Left ventricle myocardium inferior (tissue), 1 donor: ENCODE measurements at regions not wholly inside any gene's neighbourhood (a gene's known extent, or its start where the extent isn't known, plus 50 kb on each side); places are given as distances from the start of the nearest gene placed in this dataset.

ENCODE experiments used
- DNase-seq: peaks from one replicate; pipeline ENCODE4 v3.0.0-alpha.2; 2020
- H3K27ac ChIP-seq: fragments of 200-600 bp; replicated peaks from 2 replicates; pipeline ENCODE4 v1.8.0; 2021
- H3K27me3 ChIP-seq: fragments of 200-600 bp; 2 replicates; pipeline ENCODE4 v1.8.0; 2021; ENCODE audit warnings: low read depth
- H3K36me3 ChIP-seq: fragments of 200-600 bp; 2 replicates; pipeline ENCODE4 v1.8.0; 2021
- H3K4me1 ChIP-seq: fragments of 200-600 bp; 2 replicates; pipeline ENCODE4 v1.8.0; 2021
- H3K4me3 ChIP-seq: fragments of 200-600 bp; 2 replicates; pipeline ENCODE4 v1.8.0; 2021; ENCODE audit warnings: mild to moderate bottlenecking, moderate library complexity
- H3K9me3 ChIP-seq: fragments of 200-600 bp; replicated peaks from 2 replicates; pipeline ENCODE4 v1.8.0; 2021
- CTCF ChIP-seq: fragments of 200-600 bp; IDR thresholded peaks from 2 replicates; pipeline ENCODE4 v1.8.0; 2021; ENCODE audit warnings: antibody characterized with exemption, mild to moderate bottlenecking, borderline replicate concordance
- intact Hi-C: fragments of 100-400 bp; cut with micrococcal nuclease; formaldehyde crosslinking; loops from one replicate; pipeline ENCODE4 v1.11.0; 2022
- donor health status: DM: no; HTN: yes; CAD: no; lungs with severe emphysema.

DNA sequence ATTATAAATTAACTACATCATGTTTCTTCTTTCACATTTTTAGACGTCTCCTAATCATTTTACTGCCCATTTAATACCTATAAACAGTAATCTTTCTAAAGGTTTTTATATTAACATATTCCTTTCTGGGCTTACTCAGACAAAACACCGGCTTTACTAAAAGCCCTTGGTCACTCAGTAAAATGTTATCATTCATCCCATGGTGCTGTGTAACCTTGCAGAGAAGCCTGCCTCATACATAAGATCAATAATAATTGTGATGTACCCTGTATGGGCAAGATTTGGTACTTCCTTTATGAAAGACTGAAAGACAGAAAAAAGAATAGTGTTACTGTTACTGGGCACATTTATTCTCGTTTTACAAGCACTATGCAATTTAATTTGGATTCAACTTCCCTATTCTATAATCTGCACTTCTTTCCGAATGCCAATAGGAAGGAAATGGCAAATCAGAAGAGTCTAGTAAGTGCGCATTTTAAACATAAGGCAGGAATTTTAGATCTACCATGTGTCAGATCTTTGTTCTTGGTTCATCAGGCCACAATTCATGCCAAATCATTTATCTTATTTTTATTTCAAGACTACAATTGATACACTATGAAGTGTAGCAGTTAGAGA, 522.2 kb downstream of the CSNK1G3 start:
- intact Hi-C loops, result no loop called here
- Histone ChIP-seq H3K9me3 (no peaks in the 10 kb centered on the region), H3K27me3 (no peaks in the 10 kb centered on the region), H3K36me3 (no peaks in the 10 kb centered on the region), H3K27ac (no peak overlapping the region), H3K4me3 (no peak overlapping the region), H3K4me1 (no peaks in the 10 kb centered on the region)
- no peak for DNase-seq
- no peak for TF ChIP-seq CTCF

DNA sequence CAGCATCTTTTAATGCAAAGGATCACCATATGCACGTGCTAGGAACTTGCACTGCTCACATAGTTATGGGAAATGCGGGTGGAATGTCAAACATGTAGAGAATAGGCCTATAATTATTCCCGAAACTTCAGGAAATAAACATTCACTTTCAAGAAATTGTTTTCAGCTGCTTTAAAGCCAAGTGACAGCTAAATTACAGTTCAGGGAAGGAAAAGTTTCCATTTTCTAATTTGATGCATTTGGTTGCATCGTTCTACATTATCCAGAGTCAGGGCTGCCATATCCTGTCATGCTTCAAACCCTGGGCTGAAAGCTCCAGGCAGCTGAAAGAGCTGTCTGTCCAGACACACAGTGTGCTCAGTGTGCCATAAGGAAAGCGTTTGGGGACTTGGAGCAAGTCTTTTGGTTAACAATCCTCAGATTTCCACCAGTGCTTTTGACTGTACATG, 518.1 kb downstream of the CSNK1G3 start:
- TF ChIP-seq CTCF, result no peak
- H3K27me3 ChIP-seq, result no peaks in the 10 kb centered on the region
- no peaks in the 10 kb centered on the region for H3K9me3 ChIP-seq
- no peaks in the 10 kb centered on the region for H3K4me1 ChIP-seq
- no peak overlapping the region for H3K27ac ChIP-seq
- no peak for DNase-seq
- no peaks in the 10 kb centered on the region for H3K36me3 ChIP-seq
- H3K4me3 ChIP-seq, result no peak overlapping the region
- intact Hi-C loops, result no loop called here

DNA sequence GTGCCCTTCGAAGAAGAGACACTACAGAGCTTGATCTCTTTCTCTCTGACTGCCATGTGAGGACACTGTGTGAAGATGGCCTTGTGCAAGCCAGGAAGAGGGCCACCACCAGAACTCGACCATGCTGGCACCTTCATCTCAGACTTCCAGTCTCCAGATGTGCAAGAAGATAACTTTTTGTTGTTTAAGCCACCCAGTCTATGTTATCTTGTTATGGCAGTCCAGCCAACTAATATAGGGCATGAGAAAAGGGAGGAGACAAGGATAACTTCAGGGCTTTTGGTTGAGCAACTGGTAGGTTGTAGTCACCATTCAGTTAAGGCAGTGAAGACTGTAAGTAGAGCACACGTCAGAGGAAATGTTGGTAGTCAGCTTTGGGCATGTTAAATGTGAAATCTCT, 515.5 kb downstream of the CSNK1G3 start:
- no peak overlapping the region for H3K27ac ChIP-seq
- no peaks in the 10 kb centered on the region for H3K9me3 ChIP-seq
- no peaks in the 10 kb centered on the region for H3K27me3 ChIP-seq
- no peaks in the 10 kb centered on the region for H3K4me1 ChIP-seq
- no peak for DNase-seq
- H3K4me3 ChIP-seq, result no peak overlapping the region
- no peaks in the 10 kb centered on the region for H3K36me3 ChIP-seq
- no peak for TF ChIP-seq CTCF
- intact Hi-C loops, result no loop called here

GRCh38 chr5:124025306-124025845, 513.4 kb downstream of the CSNK1G3 start:
- Histone ChIP-seq H3K9me3 (peaks cover 7% of the 10 kb centered on the region), H3K36me3 (no peaks in the 10 kb centered on the region), H3K27me3 (no peaks in the 10 kb centered on the region), H3K27ac (no peak overlapping the region), H3K4me3 (no peak overlapping the region), H3K4me1 (no peaks in the 10 kb centered on the region)
- no peak for TF ChIP-seq CTCF
- DNase-seq, result no peak
- intact Hi-C loops, result no loop called here

DNA sequence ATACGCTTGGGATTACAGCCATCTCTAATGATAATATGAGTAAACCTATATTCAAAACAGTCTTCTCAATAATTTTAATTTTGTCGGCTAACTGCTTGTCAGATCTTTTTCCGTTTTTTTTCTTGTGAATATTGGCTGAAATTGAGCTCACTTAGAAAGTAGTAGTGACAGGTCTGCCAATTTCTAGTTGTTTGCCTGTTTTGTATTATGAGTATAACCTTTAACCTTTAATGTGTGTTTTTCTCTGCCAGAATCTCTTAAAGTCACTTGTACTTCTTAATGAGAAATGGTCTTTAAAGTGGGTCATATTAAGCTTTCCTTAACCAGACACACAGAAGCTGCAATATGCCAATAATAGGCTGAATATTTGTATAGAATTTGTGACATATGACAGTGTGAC, 511.0 kb downstream of the CSNK1G3 start:
- intact Hi-C loops, result no loop called here
- H3K27ac ChIP-seq, result no peak overlapping the region
- no peaks in the 10 kb centered on the region for H3K4me1 ChIP-seq
- no peak for TF ChIP-seq CTCF
- DNase-seq, result no peak
- H3K27me3 ChIP-seq, result no peaks in the 10 kb centered on the region
- no peaks in the 10 kb centered on the region for H3K36me3 ChIP-seq
- peaks cover 26% of the 10 kb centered on the region for H3K9me3 ChIP-seq
- no peak overlapping the region for H3K4me3 ChIP-seq
